GM18520 (cell line): ENCODE measurements at regions not wholly inside any gene's neighbourhood (a gene's known extent, or its start where the extent isn't known, plus 50 kb on each side); places are given as distances from the start of the nearest gene placed in this dataset.

ENCODE experiments used
- ATAC-seq: cut with Tn5 transposase; IDR thresholded peaks from one replicate; pipeline ENCODE4 v1.9.1; 2021; ENCODE audit not compliant: unreplicated experiment

GRCh38 chr14:32020882-32021281 is 56.2 kb upstream of the ARHGAP5 start:
- no peak for ATAC-seq

- no peak for ATAC-seq
These were observed 55.8 kb upstream of the ARHGAP5 start for GRCh38 chr14:32021341-32021740.

- ATAC-seq = no peak
These were observed 54.6 kb upstream of the ARHGAP5 start for GRCh38 chr14:32022525-32022924.

GRCh38 chr14:32022938-32023466 is 54.1 kb upstream of the ARHGAP5 start:
- ATAC-seq = no peak

GRCh38 chr14:32023540-32023939 is 53.6 kb upstream of the ARHGAP5 start:
- ATAC-seq = no peak

GRCh38 chr14:32027255-32027939 is 49.7 kb upstream of the ARHGAP5 start:
- ATAC-seq = no peak
